ENCODE measurements at regions not wholly inside any gene's neighbourhood (a gene's known extent, or its start where the extent isn't known, plus 50 kb on each side); places are given as distances from the start of the nearest gene placed in this dataset.

DNA sequence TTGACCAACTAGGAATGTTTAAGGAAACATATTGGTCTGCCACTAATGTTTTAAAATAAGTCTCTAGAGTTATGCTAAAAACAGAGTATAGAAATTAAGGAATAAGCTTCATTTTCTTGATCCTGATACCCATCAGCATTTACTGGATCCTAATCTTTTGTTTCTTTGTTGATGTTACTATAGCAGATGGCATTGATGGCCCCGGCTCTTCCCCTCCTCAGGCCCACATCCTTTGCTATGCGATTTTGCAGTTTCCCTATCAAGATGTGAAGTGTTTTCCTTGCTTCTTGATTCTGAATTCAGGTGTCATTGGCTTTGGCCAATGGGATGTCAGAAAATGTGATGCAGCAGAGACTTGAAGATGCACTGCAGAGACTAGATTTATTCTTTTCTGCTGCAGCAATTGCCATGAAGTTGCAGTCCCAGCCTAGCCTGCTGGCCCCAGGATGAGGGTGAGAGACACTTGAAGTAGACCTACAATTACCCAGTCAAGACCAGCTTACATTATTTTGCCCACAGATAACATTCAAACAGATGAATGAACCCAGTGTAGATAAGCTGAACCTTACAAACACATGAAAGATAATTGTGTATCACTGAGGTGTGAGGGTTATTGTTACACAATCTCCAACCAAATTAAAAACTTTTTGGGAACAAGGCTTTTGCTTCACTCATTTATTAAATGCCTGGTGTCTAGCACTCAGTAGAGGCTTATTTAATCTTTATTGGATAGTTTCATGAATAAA is 115.2 kb upstream of the ITGA4 start:
- no peak for TF ChIP-seq EZH2 (IDR thresholded peaks at IDR 0.05; ENCODE audit: low read length)
- TF ChIP-seq, protein P1, sequence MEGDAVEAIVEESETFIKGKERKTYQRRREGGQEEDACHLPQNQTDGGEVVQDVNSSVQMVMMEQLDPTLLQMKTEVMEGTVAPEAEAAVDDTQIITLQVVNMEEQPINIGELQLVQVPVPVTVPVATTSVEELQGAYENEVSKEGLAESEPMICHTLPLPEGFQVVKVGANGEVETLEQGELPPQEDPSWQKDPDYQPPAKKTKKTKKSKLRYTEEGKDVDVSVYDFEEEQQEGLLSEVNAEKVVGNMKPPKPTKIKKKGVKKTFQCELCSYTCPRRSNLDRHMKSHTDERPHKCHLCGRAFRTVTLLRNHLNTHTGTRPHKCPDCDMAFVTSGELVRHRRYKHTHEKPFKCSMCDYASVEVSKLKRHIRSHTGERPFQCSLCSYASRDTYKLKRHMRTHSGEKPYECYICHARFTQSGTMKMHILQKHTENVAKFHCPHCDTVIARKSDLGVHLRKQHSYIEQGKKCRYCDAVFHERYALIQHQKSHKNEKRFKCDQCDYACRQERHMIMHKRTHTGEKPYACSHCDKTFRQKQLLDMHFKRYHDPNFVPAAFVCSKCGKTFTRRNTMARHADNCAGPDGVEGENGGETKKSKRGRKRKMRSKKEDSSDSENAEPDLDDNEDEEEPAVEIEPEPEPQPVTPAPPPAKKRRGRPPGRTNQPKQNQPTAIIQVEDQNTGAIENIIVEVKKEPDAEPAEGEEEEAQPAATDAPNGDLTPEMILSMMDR (optimal IDR thresholded peaks at IDR 0.05 in 1 of 3, IDR thresholded peaks at IDR 0.05 in 1 of 3, conservative IDR thresholded peaks at IDR 0.05 in 1 of 3; ENCODE audit: extremely low read depth in 1 of 3, insufficient read depth in 2 of 3, low read length in 3 of 3), result no peak
- no peak overlapping the region for H2AFZ ChIP-seq (ENCODE audit: control insufficient read depth, low read length)
- H3K9me3 ChIP-seq (ENCODE audit: control insufficient read depth, low read depth, low read length), result no peaks in the 10 kb centered on the region
- no peak overlapping the region for H3K9ac ChIP-seq (ENCODE audit: control insufficient read depth, extremely low read depth, insufficient read depth, low read length)
- FAIRE-seq (no peak), DNase-seq (ENCODE audit: low read depth, low spot score) (no peak)
- no peak overlapping the region for H3K4me3 ChIP-seq (ENCODE audit: control insufficient read depth in 2 of 3, extremely low read depth in 1 of 3, insufficient read depth in 2 of 3, low read depth in 1 of 3, low read length in 3 of 3)
- peaks cover 6% of the 10 kb centered on the region for H3K27me3 ChIP-seq (ENCODE audit: control insufficient read depth, extremely low read depth, insufficient read depth, low read length)
- H3K4me1 ChIP-seq (ENCODE audit: control insufficient read depth, extremely low read depth, insufficient read depth, low read length), result no peaks in the 10 kb centered on the region
- H3K27ac ChIP-seq (ENCODE audit: control insufficient read depth, insufficient read depth, low read length), result no peak overlapping the region
- H4K20me1 ChIP-seq (ENCODE audit: control insufficient read depth, extremely low read depth, insufficient read depth, low read length), result no peaks in the 10 kb centered on the region
- dilution Hi-C loops (cut with MboI; ENCODE audit: extremely low pct_ligation_motif_present, low sequenced_read_pairs), result no loop called here
- no peaks in the 10 kb centered on the region for H3K36me3 ChIP-seq (ENCODE audit: control insufficient read depth in 2 of 2, extremely low read depth in 1 of 2, insufficient read depth in 2 of 2, low read length in 2 of 2)
- H3K79me2 ChIP-seq (ENCODE audit: control insufficient read depth, insufficient read depth, low read length), result no peaks in the 10 kb centered on the region
- H3K9me1 ChIP-seq (ENCODE audit: control insufficient read depth, extremely low read depth, insufficient read depth, low read length), result no peaks in the 10 kb centered on the region
- no peak overlapping the region for H3K4me2 ChIP-seq (ENCODE audit: control insufficient read depth, extremely low read depth, insufficient read depth, low read depth, low read length)

DNA sequence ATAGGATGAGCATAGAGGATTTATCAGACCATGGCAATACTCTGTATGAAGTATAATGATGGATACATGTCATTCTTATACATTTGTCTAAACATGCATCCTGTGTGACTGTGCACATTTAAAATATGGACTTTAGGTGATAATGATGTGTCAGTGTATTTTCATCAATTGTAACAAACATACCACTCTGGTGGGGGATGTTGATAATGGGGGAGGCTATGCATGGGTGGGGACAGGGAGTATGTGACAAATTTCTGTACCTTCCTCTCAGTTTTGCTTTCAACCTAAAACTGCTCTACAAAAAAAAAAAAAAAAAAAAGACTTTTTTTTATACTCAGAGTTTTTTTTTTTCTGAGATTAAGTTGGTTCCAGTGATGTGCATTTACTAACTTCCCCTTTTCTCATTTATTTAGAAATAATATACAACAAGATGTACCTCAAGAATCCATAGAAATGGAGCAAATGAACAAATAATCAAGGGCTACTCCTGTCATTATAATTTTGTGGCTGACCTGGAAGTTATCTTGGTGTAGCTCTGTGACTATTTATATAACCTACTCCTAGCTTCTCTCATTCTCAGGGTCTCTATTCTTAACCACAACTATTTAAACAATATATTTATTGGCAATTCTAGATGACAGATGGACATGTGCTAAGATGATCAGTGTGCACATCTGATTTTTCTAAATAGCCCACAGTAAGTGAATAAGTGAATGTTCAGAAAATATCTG is 108.9 kb upstream of the ITGA4 start:
- Histone ChIP-seq H3K4me2 (ENCODE audit: control insufficient read depth, extremely low read depth, insufficient read depth, low read depth, low read length) (no peak overlapping the region), H3K9me1 (ENCODE audit: control insufficient read depth, extremely low read depth, insufficient read depth, low read length) (no peaks in the 10 kb centered on the region), H3K27ac (ENCODE audit: control insufficient read depth, insufficient read depth, low read length) (no peak overlapping the region), H2AFZ (ENCODE audit: control insufficient read depth, low read length) (no peak overlapping the region), H3K4me3 (ENCODE audit: control insufficient read depth in 2 of 3, extremely low read depth in 1 of 3, insufficient read depth in 2 of 3, low read depth in 1 of 3, low read length in 3 of 3) (no peak overlapping the region), H4K20me1 (ENCODE audit: control insufficient read depth, extremely low read depth, insufficient read depth, low read length) (no peaks in the 10 kb centered on the region), H3K79me2 (ENCODE audit: control insufficient read depth, insufficient read depth, low read length) (no peaks in the 10 kb centered on the region), H3K9me3 (ENCODE audit: control insufficient read depth, low read depth, low read length) (no peaks in the 10 kb centered on the region), H3K9ac (ENCODE audit: control insufficient read depth, extremely low read depth, insufficient read depth, low read length) (no peak overlapping the region), H3K36me3 (ENCODE audit: control insufficient read depth in 2 of 2, extremely low read depth in 1 of 2, insufficient read depth in 2 of 2, low read length in 2 of 2) (no peaks in the 10 kb centered on the region), H3K4me1 (ENCODE audit: control insufficient read depth, extremely low read depth, insufficient read depth, low read length) (no peaks in the 10 kb centered on the region), H3K27me3 (ENCODE audit: control insufficient read depth, extremely low read depth, insufficient read depth, low read length) (no peaks in the 10 kb centered on the region)
- no peak for TF ChIP-seq EZH2 (IDR thresholded peaks at IDR 0.05; ENCODE audit: low read length)
- TF ChIP-seq, protein P1 (optimal IDR thresholded peaks at IDR 0.05 in 1 of 3, IDR thresholded peaks at IDR 0.05 in 1 of 3, conservative IDR thresholded peaks at IDR 0.05 in 1 of 3; ENCODE audit: extremely low read depth in 1 of 3, insufficient read depth in 2 of 3, low read length in 3 of 3), result no peak
- DNase-seq (ENCODE audit: low read depth, low spot score) (no peak), FAIRE-seq (no peak)
- dilution Hi-C loops (cut with MboI; ENCODE audit: extremely low pct_ligation_motif_present, low sequenced_read_pairs), result no loop called here
